Fibroblast of lung (primary cell): ENCODE measurements at regions not wholly inside any gene's neighbourhood (a gene's known extent, or its start where the extent isn't known, plus 50 kb on each side); places are given as distances from the start of the nearest gene placed in this dataset.

Experiments used
- EZH2 ChIP-seq: IDR thresholded peaks from 2 replicates; pipeline ENCODE4 v1.5.1; 2012; ENCODE audit warnings: low read length, control low read depth, mild to moderate bottlenecking; ENCODE audit errors: missing control alignments
- TF ChIP-seq, protein P1 (sequence below), 2 donors: IDR thresholded peaks in 1 of 2; conservative IDR thresholded peaks in 1 of 2; 1 replicate in 1 of 2; 2 replicates in 1 of 2; pipeline ENCODE4 v1.5.1; 2011 to 2012; ENCODE audit warnings: low read length in 2 of 2, control low read depth in 1 of 2, inconsistent platforms in 1 of 2, low read depth in 1 of 2, mild to moderate bottlenecking in 1 of 2

DNA sequence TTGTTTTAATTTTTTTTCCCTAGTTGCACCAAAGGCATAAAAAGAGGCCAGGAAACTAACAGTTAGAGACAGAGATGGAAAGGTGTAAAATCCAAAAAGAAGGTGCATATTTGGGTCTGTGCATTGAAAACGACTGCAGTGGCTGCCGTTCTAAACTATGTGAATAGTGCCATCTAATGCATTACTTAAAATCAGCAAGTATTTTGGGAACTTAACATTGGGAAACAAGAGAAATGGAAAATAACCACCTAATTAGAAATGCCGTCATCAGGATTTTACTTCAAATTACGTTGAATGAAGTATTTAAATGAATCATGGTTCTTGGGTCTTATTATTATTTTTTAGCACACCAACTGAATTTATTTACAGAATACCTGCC, 189.5 kb upstream of the MIR17HG start:
- TF ChIP-seq EZH2, result no peak
- TF ChIP-seq, protein P1, sequence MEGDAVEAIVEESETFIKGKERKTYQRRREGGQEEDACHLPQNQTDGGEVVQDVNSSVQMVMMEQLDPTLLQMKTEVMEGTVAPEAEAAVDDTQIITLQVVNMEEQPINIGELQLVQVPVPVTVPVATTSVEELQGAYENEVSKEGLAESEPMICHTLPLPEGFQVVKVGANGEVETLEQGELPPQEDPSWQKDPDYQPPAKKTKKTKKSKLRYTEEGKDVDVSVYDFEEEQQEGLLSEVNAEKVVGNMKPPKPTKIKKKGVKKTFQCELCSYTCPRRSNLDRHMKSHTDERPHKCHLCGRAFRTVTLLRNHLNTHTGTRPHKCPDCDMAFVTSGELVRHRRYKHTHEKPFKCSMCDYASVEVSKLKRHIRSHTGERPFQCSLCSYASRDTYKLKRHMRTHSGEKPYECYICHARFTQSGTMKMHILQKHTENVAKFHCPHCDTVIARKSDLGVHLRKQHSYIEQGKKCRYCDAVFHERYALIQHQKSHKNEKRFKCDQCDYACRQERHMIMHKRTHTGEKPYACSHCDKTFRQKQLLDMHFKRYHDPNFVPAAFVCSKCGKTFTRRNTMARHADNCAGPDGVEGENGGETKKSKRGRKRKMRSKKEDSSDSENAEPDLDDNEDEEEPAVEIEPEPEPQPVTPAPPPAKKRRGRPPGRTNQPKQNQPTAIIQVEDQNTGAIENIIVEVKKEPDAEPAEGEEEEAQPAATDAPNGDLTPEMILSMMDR (conservative IDR thresholded peaks at IDR 0.05 in 1 of 2, IDR thresholded peaks at IDR 0.05 in 1 of 2; ENCODE audit: low read depth in 1 of 2, low read length in 2 of 2), result no peak
